ENCODE measurements at regions not wholly inside any gene's neighbourhood (a gene's known extent, or its start where the extent isn't known, plus 50 kb on each side); places are given as distances from the start of the nearest gene placed in this dataset.

- TF ChIP-seq CTCF (IDR thresholded peaks at IDR 0.05; ENCODE audit: low read length) = no peak
- no peak for TF ChIP-seq EZH2 (optimal IDR thresholded peaks at IDR 0.05; ENCODE audit: low read depth, low read length)
- TF ChIP-seq EZH2phosphoT487 (IDR thresholded peaks at IDR 0.05; ENCODE audit: low read length) = no peak
Measured at GRCh38 chr13:72163678-72164077, 296.7 kb upstream of the DACH1 start.
